LNCaP clone FGC (cell line): ENCODE measurements at regions not wholly inside any gene's neighbourhood (a gene's known extent, or its start where the extent isn't known, plus 50 kb on each side); places are given as distances from the start of the nearest gene placed in this dataset.
A peak's percentile ranks its signal among the peaks of the same experiment; 100 is the strongest.

Experiments used
- DNase-seq: peaks from one replicate; pipeline ENCODE4 v3.0.0-alpha.2; 2011; ENCODE audit warnings: low read depth
- H3K4me3 ChIP-seq: 2 replicates; pipeline ENCODE4 v1.5.1; 2011; ENCODE audit warnings: mild to moderate bottlenecking, low read depth, low read length, control low read depth
- TF ChIP-seq, protein P1 (sequence below): IDR thresholded peaks from 2 replicates; pipeline ENCODE4 v1.5.1; 2012; ENCODE audit warnings: mild to moderate bottlenecking; ENCODE audit not compliant: control insufficient read depth, insufficient read depth; ENCODE audit errors: extremely low read depth

GRCh38 chr10:128898916-128899195, 568.2 kb upstream of the MGMT start:
- no peak overlapping the region for H3K4me3 ChIP-seq
- TF ChIP-seq, protein P1, sequence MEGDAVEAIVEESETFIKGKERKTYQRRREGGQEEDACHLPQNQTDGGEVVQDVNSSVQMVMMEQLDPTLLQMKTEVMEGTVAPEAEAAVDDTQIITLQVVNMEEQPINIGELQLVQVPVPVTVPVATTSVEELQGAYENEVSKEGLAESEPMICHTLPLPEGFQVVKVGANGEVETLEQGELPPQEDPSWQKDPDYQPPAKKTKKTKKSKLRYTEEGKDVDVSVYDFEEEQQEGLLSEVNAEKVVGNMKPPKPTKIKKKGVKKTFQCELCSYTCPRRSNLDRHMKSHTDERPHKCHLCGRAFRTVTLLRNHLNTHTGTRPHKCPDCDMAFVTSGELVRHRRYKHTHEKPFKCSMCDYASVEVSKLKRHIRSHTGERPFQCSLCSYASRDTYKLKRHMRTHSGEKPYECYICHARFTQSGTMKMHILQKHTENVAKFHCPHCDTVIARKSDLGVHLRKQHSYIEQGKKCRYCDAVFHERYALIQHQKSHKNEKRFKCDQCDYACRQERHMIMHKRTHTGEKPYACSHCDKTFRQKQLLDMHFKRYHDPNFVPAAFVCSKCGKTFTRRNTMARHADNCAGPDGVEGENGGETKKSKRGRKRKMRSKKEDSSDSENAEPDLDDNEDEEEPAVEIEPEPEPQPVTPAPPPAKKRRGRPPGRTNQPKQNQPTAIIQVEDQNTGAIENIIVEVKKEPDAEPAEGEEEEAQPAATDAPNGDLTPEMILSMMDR: no peak
- no peak for DNase-seq

- TF ChIP-seq, protein P1: no peak
- no peak for DNase-seq
- H3K4me3 ChIP-seq: no peak overlapping the region
These were observed 566.6 kb upstream of the MGMT start for GRCh38 chr10:128900456-128900855.

GRCh38 chr10:128901236-128901635, 565.8 kb upstream of the MGMT start:
- TF ChIP-seq, protein P1: no peak
- peak; percentile 25 for DNase-seq

DNA sequence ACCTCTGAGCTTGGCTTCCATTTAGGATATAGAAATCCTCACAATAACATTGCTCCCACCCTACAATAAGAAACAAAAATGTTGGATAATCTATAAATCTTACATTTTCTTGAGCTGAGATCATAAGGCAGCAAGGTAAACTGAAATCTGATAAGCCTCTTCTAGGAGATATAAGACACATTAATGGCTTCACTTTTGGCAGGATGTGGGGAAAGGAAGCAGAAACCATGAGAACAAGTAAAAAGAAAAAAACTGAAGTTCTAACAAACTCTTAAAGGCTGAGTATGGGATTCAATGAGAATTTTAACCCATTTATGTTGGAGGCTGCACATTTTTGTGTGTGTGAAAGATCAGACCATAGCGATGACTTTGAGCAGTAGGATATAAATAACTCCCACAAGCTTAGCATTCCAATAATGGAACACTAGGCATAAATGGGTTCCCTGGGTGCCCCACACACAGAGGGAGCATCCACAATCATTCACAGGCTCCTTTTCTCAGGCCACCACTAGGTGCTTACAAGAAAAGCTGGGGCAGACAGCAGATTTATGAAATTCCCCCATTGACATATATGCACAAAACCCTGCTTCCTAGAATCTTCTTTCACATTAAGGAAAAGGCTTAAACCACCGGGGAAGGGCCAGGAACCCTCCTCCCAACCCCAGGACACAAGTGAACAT, 564.9 kb upstream of the MGMT start:
- TF ChIP-seq, protein P1: no peak
- no peak overlapping the region for H3K4me3 ChIP-seq
- DNase-seq: no peak

More at GRCh38 chr10:128901236-128901635, 565.8 kb upstream of the MGMT start:
- H3K4me3 ChIP-seq: no peak overlapping the region

GRCh38 chr10:128907155-128907941, 559.7 kb upstream of the MGMT start:
- TF ChIP-seq, protein P1: no peak
- H3K4me3 ChIP-seq: no peak overlapping the region
- DNase-seq: no peak

GRCh38 chr10:128908099-128908498, 558.9 kb upstream of the MGMT start:
- H3K4me3 ChIP-seq: no peak overlapping the region
- DNase-seq: no peak
- TF ChIP-seq, protein P1: no peak
